Hematopoietic multipotent progenitor cell treated with erythropoietin and hydrocortisone succinate and interleukin-3 and kit ligand, for 4 days (in vitro differentiated cells): ENCODE measurements at regions not wholly inside any gene's neighbourhood (a gene's known extent, or its start where the extent isn't known, plus 50 kb on each side); places are given as distances from the start of the nearest gene placed in this dataset.
"Not testable (repeated sequence)": the region's sequence is repeated elsewhere in the genome, so short reads cannot be mapped to it uniquely, and the experiment has no call there.

Source experiments
- DNase-seq: peaks from one replicate; pipeline ENCODE4 v3.0.0-alpha.2; 2015

DNA sequence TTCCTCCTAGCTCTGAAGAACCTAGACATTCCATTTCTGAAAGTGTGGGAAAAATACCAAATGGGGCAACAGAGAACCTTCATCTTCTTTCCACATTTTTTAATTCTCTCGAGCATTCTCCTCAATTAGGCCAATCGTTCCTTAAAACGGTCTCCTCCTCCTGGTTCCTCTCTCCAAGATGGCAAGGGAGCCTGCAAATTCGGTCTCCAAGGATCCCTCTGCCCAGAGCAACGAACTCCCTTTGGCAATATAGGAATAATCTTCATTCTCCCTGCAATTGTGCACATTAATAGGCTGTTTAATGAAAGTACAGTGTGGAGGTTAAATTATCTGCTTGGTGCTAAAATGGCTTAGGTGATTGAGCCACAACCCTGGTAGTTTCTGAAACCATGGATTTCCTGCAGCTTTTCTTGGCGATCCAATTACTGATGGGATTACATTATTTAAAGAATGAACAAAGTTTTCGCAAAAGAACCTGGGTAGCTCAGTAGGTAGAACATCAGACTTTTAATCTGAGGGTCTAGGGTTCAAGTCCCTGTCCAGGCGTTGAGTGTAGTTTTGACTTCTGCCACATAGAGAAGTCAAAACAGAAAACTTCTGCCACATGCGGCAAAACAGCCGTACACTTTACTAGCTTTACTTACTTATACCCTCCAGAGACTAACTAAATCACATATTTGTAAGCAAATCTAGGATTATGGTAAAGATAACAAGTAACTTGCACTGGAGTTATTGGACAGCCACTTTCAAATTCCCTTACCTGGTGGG, 102.9 kb upstream of the ZNF184 start:
- DNase-seq = no peak

DNA sequence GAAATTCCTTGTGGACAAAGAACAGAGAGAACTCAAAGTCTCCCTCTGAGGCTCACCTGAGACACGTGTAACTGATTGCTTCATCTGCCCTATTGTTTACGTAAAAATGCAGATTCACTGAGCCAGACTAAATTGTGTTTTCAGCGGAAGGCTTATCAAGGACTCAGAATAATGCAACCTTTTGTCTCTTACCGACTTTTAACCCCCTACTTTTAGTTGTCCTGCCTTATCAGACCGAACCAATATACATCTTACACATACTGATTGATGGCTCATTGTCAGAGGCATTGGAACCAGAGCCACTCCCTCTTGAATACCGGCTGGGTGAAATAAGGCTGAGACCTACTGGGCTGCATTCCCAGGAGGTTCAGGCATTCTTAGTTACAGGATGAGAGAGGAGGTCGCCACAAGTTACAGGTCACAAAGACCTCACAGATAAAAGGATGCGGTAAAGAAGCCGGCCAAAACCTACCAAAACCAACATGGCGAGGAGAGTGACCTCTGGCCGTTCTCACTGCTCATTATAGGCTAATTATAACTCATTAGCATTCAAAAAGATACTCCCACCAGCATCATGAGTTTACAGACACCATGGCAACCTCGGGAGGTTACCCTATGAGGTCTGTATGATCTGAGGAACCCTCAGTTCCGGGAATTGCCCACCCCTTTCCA, 95.5 kb upstream of the ZNF184 start:
- no peak for DNase-seq

DNA sequence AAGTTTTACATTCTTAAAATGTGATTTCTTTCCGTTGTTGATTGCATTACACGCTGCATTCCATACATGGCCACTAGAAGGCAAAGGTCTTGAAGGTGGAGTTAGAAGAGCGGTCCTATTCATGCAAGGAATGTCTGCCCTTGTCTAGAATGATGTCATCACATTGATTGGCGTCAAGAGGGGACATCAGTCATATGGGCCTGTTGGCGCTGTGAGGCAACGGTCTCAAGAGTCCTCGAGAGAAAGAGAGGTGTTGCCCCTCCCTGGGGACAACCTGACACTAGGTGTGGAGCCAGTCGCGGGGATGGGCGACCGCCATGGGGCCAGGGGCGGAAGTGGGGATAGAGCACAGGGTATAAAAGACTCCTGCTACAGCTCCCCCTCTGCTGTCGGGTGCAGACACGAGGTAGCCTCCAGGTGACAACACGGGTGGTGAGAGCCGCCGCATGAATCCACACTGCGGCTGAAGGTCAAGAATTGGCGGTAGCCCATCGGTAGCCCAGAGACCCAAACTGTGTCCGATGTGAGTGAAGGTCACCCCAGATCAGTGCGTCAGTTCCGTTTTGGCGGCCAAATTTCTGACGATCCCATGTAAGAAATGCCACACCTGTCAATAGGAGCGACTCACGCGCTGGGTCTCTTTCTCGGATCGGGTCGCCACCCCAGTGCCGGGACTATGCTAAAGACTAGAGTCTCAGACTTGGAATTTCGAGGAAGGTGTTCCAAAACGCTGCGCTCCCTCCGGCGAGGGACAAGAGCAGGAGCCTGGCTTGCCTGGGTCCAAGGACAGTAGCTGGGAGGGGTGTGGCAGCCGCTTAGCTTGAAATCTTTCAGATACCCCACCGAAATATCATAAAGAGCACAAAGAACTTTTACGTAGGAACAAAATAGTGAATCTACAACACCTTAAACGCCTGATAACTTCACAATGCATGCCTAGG, 93.2 kb upstream of the ZNF184 start:
- DNase-seq = no peak

DNA sequence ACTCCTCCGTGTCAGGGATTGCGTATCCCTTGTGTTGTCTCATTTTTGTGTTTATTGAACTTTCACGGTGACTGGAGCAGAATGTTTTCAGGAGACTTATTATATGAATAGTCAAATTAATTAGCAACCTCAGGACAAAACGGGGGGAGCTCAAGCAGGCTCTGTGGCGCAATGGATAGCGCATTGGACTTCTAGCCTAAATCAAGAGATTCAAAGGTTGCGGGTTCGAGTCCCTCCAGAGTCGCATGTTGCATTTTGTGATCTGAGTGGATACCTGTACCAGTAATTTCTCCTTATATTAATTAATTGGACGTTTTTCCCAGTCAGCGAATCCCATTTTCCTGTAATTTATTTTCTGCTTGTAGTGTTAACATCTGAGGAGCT, 89.1 kb upstream of the ZNF184 start:
- no peak for DNase-seq

DNA sequence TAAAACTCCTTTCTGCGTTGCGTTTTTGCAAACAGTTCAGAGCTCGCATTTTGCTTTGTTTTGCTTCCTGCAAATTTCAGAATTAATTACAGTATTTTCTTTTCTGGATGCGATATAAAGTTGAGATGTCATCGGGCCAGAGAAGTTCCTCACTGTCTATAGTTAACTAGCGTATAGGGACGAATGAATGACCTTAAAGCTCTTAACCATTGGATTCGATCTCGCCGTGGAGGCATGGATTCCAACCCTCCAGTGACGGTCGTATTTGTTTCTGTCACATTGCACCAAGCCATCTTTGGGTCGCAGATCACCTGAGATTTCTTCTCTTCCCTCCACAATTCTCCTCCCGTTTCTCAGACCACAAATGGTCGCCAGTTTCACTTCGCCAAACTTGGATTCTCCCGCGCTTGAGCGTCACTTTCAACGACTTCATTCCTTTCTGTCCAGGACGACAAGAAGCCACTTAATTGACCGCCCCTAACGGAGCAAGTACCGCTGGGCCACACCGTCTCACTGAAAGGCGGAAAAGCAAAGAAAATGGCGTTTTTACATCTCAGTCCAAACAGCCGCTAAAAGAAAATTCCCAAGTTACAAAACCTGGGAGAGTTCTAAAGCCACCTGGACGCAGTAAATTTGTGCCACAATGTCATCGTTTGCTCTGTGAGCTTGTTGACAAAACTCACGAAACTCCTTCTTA, 85.3 kb upstream of the ZNF184 start:
- DNase-seq = no peak

DNA sequence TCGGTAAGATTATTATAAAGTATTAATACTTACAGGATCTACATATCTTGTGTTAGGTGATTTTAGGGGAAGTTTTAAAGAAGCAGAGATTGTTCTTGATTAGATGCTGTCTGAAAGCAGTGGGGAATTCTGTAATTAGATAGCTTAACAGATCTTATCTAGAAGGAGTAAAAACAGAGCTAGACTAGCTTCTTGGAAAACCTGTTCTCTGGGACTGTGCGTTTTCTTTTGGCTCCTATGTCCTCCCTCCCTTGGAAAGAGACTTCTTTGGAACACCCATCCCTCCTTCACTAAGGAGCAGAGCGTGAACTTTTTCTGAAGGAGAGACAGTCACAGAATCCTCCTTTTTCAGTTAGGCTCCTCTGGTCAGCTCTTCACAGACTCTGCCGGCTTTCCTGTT, 83.5 kb upstream of the ZNF184 start:
- DNase-seq = no peak

DNA sequence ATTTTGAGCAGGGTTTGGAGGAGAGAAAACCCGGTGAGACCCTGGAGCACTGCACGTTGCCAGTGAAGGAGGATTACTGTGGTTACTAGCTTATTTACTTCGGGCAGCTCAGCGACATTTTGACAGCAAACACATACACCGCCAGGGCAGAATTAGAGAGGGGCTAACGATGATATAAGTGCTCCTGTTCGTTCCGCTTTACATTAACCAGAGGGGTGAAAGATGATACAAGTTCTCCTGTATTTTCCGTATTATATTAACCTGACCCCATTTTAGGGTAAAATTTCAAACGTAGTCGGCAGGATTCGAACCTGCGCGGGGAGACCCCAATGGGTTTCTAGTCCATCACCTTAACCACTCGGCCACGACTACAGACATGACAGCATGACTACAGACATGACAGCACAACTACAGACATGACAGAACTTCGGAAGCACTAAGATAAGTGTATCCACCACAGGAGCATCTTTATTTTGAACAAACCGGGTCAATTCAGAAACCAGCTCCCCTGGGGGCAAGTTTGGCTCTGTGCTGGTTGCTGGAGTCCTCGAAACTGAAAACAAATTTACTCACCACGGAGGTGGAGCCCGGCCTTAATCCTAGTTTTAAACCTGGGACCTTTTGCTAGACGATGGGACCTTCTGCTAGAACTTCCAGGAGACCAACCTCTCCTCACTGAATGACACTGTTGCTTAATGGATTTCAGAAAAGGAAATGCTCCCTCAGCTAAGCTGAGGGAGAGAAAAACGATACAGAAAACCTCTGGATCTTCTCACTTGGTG, 80.4 kb upstream of the ZNF184 start:
- DNase-seq = peak; percentile 71

DNA sequence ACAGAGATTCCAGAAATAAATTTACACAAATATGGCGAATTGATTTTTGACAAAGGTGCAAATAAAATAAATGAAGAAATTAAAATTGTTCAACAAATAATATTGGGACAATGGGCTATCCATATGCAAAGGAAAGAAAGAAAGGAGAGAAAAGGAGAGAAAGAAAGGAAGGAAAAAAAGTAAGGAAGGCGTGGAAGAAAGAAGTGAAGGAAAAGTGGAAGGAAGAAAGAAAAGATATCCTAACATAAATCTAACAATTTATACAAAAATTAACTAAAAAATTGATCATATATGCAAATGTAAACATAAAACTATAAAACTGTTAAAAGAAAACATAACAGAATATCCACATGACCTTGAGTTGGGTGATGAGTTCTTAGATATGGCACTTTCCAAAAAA, 78.7 kb upstream of the ZNF184 start:
- DNase-seq = no peak

DNA sequence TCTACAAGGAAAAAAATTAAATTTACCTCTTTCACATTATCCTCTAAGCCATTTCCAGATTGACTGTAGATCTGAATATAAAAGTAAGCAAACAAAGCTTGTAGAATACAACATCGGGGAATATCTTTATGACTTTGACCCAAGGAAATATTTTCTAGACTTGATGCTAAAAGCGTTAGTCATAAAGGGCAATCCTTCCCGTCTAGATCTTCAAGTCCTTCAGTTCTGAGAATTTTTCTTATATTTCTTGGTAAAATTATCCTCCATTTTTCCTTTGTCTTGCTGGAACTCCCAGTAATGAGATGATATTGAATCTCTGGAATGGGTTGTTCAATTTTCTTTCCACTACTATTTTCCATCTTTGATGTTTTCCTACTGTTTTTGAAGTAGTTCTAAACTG, 77.8 kb upstream of the ZNF184 start:
- no peak for DNase-seq

DNA sequence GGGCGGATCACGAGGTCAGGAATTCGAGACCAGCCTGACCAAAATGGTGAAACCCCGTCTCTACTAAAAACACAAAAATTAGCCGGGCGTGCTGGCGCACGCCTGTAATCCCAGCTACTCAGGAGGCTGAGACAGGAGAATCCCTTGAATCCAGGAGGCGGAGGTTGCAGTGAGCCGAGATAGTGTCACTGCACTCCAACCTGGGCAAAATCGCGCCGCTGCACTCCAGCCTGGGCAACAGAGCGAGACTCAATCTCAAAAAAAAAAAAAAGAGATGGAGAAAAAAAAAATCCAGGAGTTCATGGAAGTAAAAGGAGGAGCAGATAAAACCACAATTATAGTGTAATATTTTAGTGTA, 76.3 kb upstream of the ZNF184 start:
- not testable (repeated sequence) for DNase-seq

DNA sequence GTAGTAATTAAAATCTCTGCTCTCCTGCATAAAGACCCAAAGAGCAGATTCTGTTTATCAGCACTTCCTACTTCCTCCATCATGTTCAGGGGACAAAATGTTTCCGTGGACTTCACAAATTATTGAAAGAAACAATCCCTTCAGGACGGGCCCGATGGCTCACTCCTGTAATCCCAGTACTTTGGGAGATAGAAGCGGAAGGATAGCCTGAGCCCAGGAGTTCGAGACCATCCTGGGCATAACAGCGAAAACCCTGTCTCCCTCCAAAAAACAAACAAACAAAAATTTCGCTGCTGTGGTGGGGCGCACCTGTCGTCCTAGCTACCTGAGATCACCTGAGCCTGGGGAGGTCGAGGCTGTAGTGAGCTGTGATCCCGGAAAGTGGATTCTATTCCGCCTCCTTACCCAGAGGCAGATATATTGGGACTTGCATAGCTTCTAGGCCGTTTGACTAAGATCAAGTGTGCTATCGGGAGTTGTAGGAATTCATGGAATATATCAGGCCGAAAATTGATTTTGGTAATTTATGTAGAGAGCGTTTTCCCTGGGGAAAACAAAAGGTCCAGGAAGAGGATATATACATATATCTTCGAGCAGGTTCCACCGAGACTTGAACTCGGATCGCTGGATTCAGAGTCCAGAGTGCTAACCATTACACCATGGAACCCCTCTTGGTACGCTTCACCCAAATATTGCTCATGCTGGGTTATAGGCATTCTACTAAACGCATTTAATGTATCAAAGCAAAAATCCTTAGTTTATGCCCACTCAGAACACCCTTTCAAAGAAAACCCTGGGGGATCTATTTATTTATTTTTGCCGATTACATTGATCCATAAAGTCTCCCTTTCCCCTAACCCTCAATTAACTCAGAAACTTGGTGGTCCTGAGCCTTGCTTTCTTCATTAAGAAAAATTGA, 74.5 kb upstream of the ZNF184 start:
- DNase-seq = peak; percentile 84

DNA sequence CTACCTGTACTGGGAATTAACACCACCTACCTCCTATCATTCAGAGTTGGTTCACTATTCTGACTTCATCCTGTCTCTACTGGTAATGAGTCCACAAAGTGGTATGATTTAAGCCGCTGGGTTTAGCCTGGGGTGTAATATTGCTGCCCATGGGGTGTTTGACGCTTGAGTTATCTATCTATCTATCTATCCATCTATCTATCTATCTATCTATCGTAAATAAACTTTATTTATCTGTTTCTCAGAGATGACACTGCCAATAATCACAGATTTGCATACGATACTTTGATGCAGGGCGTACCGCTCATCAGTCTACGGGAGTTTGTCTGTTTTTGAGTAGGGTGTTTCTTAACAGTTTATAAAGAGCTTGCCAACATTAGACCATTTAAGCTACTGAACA, 73.6 kb upstream of the ZNF184 start:
- DNase-seq = no peak

DNA sequence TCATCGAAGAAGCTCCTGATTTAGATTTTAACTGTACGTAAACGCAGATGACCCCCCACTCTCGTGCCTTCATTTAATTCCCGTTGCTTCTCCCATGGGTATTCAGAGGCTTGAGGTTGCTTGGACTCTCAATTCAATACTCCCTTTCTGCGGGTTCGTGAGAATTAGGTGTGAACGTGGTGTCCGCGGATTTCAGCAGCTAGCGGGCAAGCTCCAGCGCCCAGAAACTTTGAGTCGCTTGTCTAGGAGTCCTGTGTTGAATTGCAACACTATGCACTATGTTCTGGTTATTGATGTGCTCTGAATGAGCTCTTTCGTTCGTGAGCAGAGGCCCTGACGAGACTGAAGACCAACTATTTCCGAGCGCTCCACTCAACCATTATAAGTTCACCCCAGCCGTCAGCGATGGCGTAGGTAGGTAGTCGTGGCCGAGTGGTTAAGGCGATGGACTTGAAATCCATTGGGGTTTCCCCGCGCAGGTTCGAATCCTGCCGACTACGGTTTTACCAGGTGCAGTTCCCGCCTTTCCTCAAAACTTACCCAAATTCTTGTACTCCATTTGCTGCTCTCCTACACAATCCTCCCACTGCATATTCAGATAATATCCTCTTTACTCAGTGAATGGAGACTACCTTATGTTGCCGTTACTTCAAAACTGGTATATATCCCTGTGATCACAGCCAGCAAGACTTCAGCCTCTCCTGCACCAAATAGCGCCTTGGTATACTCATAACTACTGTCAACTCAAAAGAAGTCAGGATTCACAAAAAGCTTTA, 72.6 kb upstream of the ZNF184 start:
- DNase-seq = peak; percentile 67

DNA sequence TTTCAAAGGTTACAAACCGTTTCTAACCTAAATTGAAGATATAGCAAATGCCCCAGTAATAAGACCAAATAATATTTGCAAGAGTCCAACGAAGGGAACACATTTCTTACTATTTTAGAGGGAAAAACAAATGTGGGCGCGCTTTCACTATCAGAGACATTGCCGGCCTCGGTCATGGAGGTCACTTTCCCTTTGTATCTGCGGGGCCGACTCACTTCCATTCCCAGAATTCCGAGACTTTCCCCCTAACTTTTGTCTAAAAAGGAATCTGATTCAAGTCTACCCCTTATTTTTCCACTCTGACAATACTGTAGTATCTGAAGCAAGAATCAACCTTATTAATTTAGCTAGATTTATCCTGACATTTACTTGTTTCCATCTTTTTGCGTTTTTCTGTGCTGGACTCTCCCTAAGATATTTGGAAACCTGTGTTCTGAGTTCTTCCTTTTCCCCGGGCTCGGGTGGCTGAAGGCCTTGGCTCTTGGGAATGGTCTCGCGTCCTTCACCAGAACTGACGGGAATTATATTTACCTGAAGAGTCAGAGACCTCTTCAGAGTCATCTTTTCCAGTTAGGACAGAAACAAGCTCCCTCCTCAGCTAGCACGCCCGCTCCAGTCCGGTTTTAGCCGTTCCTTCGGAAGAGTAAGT, 71.8 kb upstream of the ZNF184 start:
- DNase-seq = no peak

DNA sequence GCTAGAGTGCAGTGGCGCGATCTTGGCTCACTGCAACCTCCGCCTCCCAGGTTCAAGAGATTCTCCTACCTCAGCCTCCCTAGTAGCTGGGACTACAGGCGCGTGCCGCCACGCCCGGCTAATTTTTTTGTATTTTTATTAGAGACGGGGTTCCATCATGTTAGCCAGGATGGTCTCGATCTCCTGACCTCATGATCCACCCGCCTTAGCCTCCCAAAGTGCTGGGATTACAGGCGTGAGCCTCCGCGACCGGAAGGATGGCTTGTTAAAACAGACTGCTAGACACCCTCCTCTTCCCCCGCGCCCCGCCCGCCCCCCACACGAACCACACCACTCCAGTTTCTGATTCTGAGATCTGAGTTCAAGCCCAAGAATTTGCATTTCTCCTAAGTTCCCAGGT, 71.2 kb upstream of the ZNF184 start:
- not testable (repeated sequence) for DNase-seq

DNA sequence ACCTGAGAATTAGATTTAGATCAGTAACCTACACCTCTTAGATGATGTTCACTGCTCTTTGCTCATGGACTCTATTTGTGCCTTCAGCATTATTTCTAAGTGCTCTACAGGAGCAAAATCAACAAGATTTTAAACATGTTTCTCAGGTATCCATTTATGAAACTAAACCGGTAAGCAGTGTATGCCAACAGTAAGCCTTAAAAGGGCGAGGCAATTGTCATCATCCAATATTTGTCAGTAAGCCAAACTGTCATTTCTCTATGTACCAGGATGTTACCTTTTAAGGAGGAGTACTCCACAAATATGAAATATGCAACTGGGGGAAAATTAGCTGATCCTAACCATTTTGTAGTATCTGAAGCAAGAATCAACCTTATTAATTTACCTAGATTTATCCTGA, 69.6 kb upstream of the ZNF184 start:
- no peak for DNase-seq

DNA sequence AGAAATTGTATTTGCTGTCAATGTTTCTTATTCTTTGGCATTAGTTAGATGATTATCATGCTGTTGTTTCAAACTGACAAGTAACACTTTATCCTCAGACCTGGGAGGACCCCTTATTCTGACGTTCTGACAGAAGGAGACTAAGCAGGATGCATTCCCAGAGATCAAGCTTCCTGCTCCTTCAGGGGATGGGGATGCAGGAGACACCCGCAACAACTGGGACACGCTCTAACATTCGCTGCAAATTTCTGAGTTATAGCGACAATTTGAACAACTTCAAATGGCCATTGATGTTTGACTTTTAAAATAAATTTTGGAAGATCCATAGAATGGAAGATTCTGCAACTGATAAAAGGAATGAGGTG, 69.0 kb upstream of the ZNF184 start:
- DNase-seq = no peak

DNA sequence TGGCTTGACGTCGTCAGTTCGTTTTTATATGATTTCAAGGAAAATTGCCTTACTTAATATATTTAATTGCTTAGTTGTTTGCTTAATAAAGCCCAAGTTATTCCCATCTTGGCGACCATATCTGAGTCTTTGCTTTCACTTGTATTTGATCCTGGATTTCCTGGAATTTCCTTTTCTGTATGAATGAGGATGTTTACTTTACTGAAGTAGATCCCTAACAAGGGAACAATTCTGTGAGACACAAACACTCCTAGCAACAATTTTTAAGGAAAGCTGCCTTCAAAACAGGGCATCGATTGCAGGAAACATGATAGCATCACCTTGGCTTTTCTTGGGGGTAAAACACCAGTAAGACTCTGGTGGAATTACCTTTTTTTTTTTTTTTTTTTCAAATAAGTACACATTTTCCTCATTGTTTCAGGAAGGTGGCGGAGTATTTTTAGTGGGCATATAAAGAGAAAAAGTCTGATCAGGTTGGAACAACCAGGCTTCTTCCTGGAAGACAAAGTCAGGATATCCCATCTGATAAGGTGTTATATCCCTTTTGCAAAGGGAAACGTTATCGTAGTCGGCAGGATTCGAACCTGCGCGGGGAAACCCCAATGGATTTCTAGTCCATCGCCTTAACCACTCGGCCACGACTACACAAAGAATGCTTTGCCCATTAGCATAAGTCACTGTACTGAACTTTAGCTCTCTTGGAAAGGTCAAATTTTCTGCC, 68.5 kb upstream of the ZNF184 start:
- DNase-seq = peak; percentile 54

DNA sequence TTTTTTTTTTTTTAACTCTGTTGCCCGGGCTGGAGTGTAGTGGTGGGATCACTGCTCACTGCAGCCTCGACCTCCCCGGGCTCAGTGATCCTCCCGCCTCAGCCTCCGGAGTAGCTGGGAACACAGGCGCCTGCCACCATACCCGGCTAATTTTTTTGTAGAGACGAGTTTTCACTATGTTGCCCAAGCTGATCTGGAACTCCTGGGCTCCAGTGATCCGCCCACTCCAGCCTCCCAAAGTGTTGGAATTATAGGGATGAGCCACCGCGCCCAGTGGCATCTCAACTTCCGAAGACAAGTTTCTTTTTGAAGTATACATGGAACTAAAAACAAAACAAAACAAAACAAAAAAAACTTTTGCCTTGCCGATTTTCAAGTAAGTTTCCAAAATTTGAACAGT, 66.6 kb upstream of the ZNF184 start:
- DNase-seq = no peak
